HL-60 (cell line): ENCODE measurements at regions not wholly inside any gene's neighbourhood (a gene's known extent, or its start where the extent isn't known, plus 50 kb on each side); places are given as distances from the start of the nearest gene placed in this dataset.

Experiments
- DNase-seq, 2 experiments: peaks; one replicate each; pipeline ENCODE4 v3.0.0-alpha.2; 2010 to 2020; ENCODE audit warnings: low read depth in 1 of 2, low spot score in 1 of 2
- H3K27ac ChIP-seq: fragments of 250-450 bp; sonication (Bioruptor Pico); replicated peaks from 2 replicates; pipeline ENCODE4 v1.5.1; 2020; ENCODE audit warnings: mild to moderate bottlenecking, moderate library complexity
- H3K27me3 ChIP-seq: fragments of 250-450 bp; sonication (Bioruptor Pico); 2 replicates; pipeline ENCODE4 v1.5.1; 2021; ENCODE audit warnings: mild to moderate bottlenecking, moderate library complexity; ENCODE audit not compliant: insufficient read depth, poor library complexity, severe bottlenecking
- H3K4me3 ChIP-seq: replicated peaks from 2 replicates; pipeline ENCODE4 v1.5.1; 2011; ENCODE audit warnings: mild to moderate bottlenecking, control low read depth, low read length; ENCODE audit not compliant: insufficient read depth
- GABPA ChIP-seq: IDR thresholded peaks from 2 replicates; pipeline ENCODE4 v1.6.1; 2012; ENCODE audit warnings: low read depth
- POLR2AphosphoS5 ChIP-seq: IDR thresholded peaks from 2 replicates; pipeline ENCODE4 v1.6.1; 2012; ENCODE audit warnings: low read depth
- REST ChIP-seq: IDR thresholded peaks from 2 replicates; pipeline ENCODE4 v1.6.1; 2012; ENCODE audit warnings: low read depth; ENCODE audit not compliant: insufficient replicate concordance
- SPI1 ChIP-seq: IDR thresholded peaks from 2 replicates; pipeline ENCODE4 v1.6.1; 2012; ENCODE audit warnings: low read depth, mild to moderate bottlenecking, borderline replicate concordance
- TF ChIP-seq, protein P1 (sequence below): IDR thresholded peaks from one replicate; pipeline ENCODE4 v1.5.1; 2011; ENCODE audit warnings: low read length, control low read depth, inconsistent platforms; ENCODE audit not compliant: insufficient read depth

DNA sequence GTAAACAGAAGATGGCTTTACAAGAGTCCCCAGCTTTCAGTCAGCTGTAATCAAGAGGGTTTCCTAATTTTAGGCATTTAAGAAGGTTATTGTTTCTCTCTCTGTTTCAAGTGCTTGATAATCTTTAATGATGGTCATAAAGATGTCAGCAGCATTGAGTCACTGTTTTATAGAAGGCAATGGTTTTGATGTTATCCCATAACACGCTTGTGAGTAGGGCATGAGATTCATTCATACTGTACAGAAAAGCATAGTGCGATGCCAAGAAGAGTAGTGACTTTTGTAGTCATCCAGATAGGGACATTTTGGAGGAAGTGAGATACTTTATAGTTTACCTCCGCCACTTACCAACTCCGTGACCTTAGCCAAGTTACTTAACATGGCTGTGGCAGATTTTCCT lies 364.2 kb upstream of the SLC10A2 start:
- no peak overlapping the region for H3K4me3 ChIP-seq
- H3K27me3 ChIP-seq, result no peaks in the 10 kb centered on the region
- TF ChIP-seq REST (no peak), POLR2AphosphoS5 (no peak), SPI1 (no peak), GABPA (no peak)
- TF ChIP-seq, protein P1, sequence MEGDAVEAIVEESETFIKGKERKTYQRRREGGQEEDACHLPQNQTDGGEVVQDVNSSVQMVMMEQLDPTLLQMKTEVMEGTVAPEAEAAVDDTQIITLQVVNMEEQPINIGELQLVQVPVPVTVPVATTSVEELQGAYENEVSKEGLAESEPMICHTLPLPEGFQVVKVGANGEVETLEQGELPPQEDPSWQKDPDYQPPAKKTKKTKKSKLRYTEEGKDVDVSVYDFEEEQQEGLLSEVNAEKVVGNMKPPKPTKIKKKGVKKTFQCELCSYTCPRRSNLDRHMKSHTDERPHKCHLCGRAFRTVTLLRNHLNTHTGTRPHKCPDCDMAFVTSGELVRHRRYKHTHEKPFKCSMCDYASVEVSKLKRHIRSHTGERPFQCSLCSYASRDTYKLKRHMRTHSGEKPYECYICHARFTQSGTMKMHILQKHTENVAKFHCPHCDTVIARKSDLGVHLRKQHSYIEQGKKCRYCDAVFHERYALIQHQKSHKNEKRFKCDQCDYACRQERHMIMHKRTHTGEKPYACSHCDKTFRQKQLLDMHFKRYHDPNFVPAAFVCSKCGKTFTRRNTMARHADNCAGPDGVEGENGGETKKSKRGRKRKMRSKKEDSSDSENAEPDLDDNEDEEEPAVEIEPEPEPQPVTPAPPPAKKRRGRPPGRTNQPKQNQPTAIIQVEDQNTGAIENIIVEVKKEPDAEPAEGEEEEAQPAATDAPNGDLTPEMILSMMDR, result no peak
- no peak overlapping the region for H3K27ac ChIP-seq
- no peak for DNase-seq

DNA sequence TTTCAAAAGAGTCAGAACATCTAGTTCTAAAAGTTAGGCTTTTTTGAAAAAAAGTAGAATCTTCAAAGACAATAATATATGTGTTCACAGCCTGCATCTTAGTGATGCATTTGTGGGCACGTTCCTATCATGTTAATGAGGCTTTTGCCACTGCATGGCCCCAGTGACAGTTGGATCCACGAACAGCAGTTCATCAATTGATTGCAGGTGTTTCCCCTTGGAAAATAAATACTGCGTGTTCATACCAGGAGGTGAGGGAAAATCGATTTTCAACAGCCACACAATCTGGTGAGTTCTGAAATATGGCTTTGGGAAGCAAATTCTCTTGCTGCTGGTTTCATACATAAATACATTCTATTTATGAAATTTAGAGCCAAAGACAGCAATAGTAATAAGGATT lies 343.8 kb upstream of the SLC10A2 start:
- Histone ChIP-seq H3K27me3 (no peaks in the 10 kb centered on the region), H3K4me3 (no peak overlapping the region), H3K27ac (no peak overlapping the region)
- TF ChIP-seq SPI1, result no peak
- TF ChIP-seq POLR2AphosphoS5, result no peak
- no peak for TF ChIP-seq GABPA
- no peak for TF ChIP-seq REST
- TF ChIP-seq, protein P1, result no peak
- no peak for DNase-seq

DNA sequence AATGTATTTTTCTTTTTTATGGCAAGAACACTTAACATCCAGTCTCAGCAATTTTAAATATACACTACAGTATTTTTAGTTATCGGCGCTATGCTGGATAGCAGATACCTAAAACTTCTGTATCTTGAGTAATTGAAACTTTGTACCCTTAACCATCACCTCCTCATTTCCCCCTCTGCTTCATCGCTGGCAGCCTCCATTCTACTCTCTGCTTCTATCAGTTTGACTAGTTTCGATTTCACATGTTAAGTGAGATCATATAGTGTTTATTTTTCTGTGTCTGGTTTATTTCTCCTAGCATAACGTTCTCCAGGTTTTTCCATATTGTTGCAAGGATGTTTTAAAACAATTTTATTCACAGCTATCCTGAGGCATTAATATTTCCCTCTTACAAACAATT lies 340.8 kb upstream of the SLC10A2 start:
- H3K4me3 ChIP-seq, result no peak overlapping the region
- DNase-seq, result no peak
- no peak for TF ChIP-seq POLR2AphosphoS5
- no peak for TF ChIP-seq GABPA
- H3K27me3 ChIP-seq, result no peaks in the 10 kb centered on the region
- no peak overlapping the region for H3K27ac ChIP-seq

DNA sequence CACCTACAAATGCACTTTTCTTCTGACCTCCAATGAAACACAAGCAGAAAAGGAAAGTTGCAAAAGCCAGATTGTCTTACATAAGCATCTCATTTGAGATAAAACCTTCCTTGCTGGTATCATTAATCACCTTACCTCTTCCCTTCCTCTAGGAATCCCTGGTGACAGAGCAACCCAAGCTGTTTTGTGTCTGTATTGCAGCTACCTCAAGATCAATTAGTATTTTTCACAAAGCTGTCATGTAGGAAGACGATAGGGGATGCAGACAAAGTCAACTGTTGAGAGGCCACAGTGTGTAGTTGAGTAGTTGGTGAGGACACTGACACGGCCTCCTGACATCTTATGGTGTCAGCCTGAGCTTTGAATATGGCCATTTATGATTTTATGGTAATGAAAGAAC lies 339.1 kb upstream of the SLC10A2 start:
- no peaks in the 10 kb centered on the region for H3K27me3 ChIP-seq
- no peak overlapping the region for H3K4me3 ChIP-seq
- no peak for DNase-seq
- TF ChIP-seq SPI1 (no peak), REST (no peak), GABPA (no peak)
- TF ChIP-seq, protein P1, result no peak
- no peak overlapping the region for H3K27ac ChIP-seq
